ENCODE measurements at regions not wholly inside any gene's neighbourhood (a gene's known extent, or its start where the extent isn't known, plus 50 kb on each side); places are given as distances from the start of the nearest gene placed in this dataset.
"Not testable (repeated sequence)": the region's sequence is repeated elsewhere in the genome, so short reads cannot be mapped to it uniquely, and the experiment has no call there.

DNA sequence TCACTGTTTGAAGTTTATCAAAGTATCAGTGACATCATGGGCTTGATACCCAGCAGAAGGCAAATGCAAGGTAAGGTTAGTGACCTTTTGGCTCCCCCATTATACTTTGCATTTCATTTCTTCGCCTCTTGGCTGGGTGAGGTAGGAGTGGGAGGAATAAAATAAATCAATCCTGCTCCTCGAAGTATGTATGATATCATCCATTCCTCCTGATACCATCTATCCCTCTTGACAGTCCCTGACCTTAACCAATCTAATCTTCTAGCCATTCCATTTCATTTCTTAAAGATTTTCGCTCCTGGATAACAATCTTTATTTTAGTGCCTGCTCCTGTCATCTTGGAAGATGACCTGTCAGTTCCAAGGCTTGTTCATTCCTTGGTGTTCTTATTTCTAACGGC lies 1083.3 kb downstream of the NXPH1 start (continued):
- no peak for TF ChIP-seq ZNF423 (CRISPR knock-in tag; IDR thresholded peaks at IDR 0.05)

GRCh38 chr7:9523579-9523978 lies 1090.2 kb downstream of the NXPH1 start:
- Mint-ChIP-seq H3K36me3 (no peaks in the 10 kb centered on the region), H3K4me1 (no peaks in the 10 kb centered on the region), H3K4me3 (no peak overlapping the region), H3K9me3 (no peaks in the 10 kb centered on the region), H3K27ac (no peak overlapping the region), H3K27me3 (ENCODE audit: low read depth) (no peaks in the 10 kb centered on the region)
- POLR2A ChIA-PET, result no interaction called here
- CTCF ChIA-PET, result no interaction called here
- TF ChIP-seq, protein P1, sequence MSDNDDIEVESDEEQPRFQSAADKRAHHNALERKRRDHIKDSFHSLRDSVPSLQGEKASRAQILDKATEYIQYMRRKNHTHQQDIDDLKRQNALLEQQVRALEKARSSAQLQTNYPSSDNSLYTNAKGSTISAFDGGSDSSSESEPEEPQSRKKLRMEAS (CRISPR knock-in tag; IDR thresholded peaks at IDR 0.05), result no peak
- peak; percentile 91; the same call in 1 of the 2 replicates for TF ChIP-seq HMGA2 (CRISPR knock-in tag; IDR thresholded peaks at IDR 0.05)
- DNase-seq (ENCODE audit: low spot score) (no peak), ATAC-seq (no peak)

DNA sequence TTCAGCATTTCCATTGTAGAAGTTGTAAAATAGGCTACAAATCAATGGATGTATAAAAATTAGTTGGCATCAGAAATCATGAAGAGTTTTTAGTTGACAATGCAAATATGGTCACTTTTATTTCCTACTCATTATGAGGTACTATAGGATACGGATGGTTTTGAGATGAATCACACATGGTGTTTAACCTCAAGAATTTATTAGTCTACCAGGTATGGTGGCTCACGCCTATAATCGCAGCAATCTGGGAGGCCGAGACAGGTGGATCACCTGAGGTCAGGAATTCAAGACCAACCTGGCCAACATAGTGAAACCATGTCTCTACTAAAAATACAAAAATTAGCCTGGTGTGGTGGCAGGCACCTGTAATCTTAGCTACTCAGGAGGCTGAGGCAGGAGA lies 1119.0 kb downstream of the NXPH1 start:
- POLR2A ChIA-PET; H3K27ac Mint-ChIP-seq; H3K4me1 Mint-ChIP-seq; H3K27me3 Mint-ChIP-seq (ENCODE audit: low read depth); H3K4me3 Mint-ChIP-seq; H3K9me3 Mint-ChIP-seq; CTCF ChIA-PET; ATAC-seq; DNase-seq (ENCODE audit: low spot score); H3K36me3 Mint-ChIP-seq: not testable (repeated sequence)

DNA sequence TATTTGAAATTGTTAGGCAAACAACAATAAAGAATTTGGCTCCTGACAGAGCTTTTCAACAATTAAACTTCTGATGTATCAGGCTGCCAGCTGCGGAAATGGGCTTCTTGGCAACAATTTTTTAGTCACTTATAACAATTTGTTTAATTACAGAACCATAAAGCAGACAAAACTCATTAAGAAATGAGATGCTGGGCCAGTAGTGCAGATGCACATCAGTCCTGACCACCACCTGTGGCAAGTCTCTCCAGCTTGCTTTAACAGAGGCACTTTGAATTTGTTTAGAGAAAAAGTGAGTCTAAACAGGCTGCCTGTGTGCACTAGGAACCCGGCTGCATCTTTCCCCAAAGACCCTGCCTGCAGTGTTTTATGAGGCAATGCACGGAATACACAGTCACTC lies 1124.4 kb downstream of the NXPH1 start:
- no peak for DNase-seq (ENCODE audit: low spot score)
- Mint-ChIP-seq H3K4me1 (no peaks in the 10 kb centered on the region), H3K4me3 (no peak overlapping the region), H3K9me3 (no peaks in the 10 kb centered on the region), H3K36me3 (no peaks in the 10 kb centered on the region), H3K27me3 (ENCODE audit: low read depth) (no peaks in the 10 kb centered on the region), H3K27ac (no peak overlapping the region)
- CTCF ChIA-PET, result no interaction called here
- TF ChIP-seq ESRRA (CRISPR knock-in tag; IDR thresholded peaks at IDR 0.05; ENCODE audit: borderline replicate concordance) (no peak), GTF2I (CRISPR knock-in tag; conservative IDR thresholded peaks at IDR 0.05) (no peak), CREB1 (CRISPR knock-in tag; IDR thresholded peaks at IDR 0.05) (no peak), ZNF425 (CRISPR knock-in tag; conservative IDR thresholded peaks at IDR 0.05) (no peak), SOX15 (CRISPR knock-in tag; IDR thresholded peaks at IDR 0.05) (no peak), ATF2 (CRISPR knock-in tag; IDR thresholded peaks at IDR 0.05; ENCODE audit: borderline replicate concordance, low read depth) (no peak), JAZF1 (CRISPR knock-in tag; IDR thresholded peaks at IDR 0.05) (no peak), FOXK1 (CRISPR knock-in tag; IDR thresholded peaks at IDR 0.05) (no peak), RELA (CRISPR knock-in tag; IDR thresholded peaks at IDR 0.05; ENCODE audit: borderline replicate concordance) (no peak), CBFB (CRISPR knock-in tag; IDR thresholded peaks at IDR 0.05; ENCODE audit: low read depth) (no peak)
- TF ChIP-seq, protein P2, sequence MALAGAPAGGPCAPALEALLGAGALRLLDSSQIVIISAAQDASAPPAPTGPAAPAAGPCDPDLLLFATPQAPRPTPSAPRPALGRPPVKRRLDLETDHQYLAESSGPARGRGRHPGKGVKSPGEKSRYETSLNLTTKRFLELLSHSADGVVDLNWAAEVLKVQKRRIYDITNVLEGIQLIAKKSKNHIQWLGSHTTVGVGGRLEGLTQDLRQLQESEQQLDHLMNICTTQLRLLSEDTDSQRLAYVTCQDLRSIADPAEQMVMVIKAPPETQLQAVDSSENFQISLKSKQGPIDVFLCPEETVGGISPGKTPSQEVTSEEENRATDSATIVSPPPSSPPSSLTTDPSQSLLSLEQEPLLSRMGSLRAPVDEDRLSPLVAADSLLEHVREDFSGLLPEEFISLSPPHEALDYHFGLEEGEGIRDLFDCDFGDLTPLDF (CRISPR knock-in tag; IDR thresholded peaks at IDR 0.05), result no peak
- TF ChIP-seq, protein P3, sequence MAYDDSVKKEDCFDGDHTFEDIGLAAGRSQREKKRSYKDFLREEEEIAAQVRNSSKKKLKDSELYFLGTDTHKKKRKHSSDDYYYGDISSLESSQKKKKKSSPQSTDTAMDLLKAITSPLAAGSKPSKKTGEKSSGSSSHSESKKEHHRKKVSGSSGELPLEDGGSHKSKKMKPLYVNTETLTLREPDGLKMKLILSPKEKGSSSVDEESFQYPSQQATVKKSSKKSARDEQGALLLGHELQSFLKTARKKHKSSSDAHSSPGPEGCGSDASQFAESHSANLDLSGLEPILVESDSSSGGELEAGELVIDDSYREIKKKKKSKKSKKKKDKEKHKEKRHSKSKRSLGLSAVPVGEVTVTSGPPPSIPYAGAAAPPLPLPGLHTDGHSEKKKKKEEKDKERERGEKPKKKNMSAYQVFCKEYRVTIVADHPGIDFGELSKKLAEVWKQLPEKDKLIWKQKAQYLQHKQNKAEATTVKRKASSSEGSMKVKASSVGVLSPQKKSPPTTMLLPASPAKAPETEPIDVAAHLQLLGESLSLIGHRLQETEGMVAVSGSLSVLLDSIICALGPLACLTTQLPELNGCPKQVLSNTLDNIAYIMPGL (CRISPR knock-in tag; IDR thresholded peaks at IDR 0.05), result no peak
- TF ChIP-seq, protein P4, sequence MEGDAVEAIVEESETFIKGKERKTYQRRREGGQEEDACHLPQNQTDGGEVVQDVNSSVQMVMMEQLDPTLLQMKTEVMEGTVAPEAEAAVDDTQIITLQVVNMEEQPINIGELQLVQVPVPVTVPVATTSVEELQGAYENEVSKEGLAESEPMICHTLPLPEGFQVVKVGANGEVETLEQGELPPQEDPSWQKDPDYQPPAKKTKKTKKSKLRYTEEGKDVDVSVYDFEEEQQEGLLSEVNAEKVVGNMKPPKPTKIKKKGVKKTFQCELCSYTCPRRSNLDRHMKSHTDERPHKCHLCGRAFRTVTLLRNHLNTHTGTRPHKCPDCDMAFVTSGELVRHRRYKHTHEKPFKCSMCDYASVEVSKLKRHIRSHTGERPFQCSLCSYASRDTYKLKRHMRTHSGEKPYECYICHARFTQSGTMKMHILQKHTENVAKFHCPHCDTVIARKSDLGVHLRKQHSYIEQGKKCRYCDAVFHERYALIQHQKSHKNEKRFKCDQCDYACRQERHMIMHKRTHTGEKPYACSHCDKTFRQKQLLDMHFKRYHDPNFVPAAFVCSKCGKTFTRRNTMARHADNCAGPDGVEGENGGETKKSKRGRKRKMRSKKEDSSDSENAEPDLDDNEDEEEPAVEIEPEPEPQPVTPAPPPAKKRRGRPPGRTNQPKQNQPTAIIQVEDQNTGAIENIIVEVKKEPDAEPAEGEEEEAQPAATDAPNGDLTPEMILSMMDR (IDR thresholded peaks at IDR 0.05), result no peak
- TF ChIP-seq, protein P5, sequence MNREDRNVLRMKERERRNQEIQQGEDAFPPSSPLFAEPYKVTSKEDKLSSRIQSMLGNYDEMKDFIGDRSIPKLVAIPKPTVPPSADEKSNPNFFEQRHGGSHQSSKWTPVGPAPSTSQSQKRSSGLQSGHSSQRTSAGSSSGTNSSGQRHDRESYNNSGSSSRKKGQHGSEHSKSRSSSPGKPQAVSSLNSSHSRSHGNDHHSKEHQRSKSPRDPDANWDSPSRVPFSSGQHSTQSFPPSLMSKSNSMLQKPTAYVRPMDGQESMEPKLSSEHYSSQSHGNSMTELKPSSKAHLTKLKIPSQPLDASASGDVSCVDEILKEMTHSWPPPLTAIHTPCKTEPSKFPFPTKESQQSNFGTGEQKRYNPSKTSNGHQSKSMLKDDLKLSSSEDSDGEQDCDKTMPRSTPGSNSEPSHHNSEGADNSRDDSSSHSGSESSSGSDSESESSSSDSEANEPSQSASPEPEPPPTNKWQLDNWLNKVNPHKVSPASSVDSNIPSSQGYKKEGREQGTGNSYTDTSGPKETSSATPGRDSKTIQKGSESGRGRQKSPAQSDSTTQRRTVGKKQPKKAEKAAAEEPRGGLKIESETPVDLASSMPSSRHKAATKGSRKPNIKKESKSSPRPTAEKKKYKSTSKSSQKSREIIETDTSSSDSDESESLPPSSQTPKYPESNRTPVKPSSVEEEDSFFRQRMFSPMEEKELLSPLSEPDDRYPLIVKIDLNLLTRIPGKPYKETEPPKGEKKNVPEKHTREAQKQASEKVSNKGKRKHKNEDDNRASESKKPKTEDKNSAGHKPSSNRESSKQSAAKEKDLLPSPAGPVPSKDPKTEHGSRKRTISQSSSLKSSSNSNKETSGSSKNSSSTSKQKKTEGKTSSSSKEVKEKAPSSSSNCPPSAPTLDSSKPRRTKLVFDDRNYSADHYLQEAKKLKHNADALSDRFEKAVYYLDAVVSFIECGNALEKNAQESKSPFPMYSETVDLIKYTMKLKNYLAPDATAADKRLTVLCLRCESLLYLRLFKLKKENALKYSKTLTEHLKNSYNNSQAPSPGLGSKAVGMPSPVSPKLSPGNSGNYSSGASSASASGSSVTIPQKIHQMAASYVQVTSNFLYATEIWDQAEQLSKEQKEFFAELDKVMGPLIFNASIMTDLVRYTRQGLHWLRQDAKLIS (CRISPR knock-in tag; IDR thresholded peaks at IDR 0.05; ENCODE audit: borderline replicate concordance), result no peak
- POLR2A ChIA-PET, result no interaction called here
- no peak for ATAC-seq

Data from WTC11 (cell line).